HEK293 (cell line): ENCODE measurements at regions not wholly inside any gene's neighbourhood (a gene's known extent, or its start where the extent isn't known, plus 50 kb on each side); places are given as distances from the start of the nearest gene placed in this dataset.

Source experiments
- CTCF ChIA-PET: fragments of 350-600 bp; formaldehyde crosslinking; extraction: SDS; loops from one replicate; lab custom pipeline; 2021; ENCODE audit warnings: antibody characterized with exemption; lab: Yijun Ruan, JAX
- POLR2A ChIA-PET: fragments of 300-600 bp; formaldehyde crosslinking; extraction: SDS; loops from one replicate; lab custom pipeline; 2020; ENCODE audit warnings: antibody characterized with exemption, inconsistent platforms; lab: Yijun Ruan, JAX
- H3K27ac ChIP-seq: fragments of 200-500 bp; sonication (Bioruptor generic); 2 replicates; pipeline ENCODE4 v1.5.1; 2014; ENCODE audit warnings: low read depth, low read length, control low read depth, inconsistent platforms; ENCODE audit errors: extremely low read depth
- H3K36me3 ChIP-seq, 2 experiments: fragments of 200-500 bp in 1 of 2; sonication (Bioruptor generic) in 1 of 2; 1 replicate in 1 of 2; 2 replicates in 1 of 2; pipeline ENCODE4 v1.5.1; 2014 to 2017; ENCODE audit warnings: inconsistent platforms in 2 of 2, low read length in 2 of 2; ENCODE audit not compliant: control insufficient read depth in 2 of 2, insufficient read depth in 1 of 2
- H3K4me1 ChIP-seq: fragments of 200-500 bp; sonication (Bioruptor generic); 2 replicates; pipeline ENCODE4 v1.5.1; 2014; ENCODE audit warnings: mild to moderate bottlenecking, low read length, inconsistent platforms; ENCODE audit not compliant: control insufficient read depth, insufficient read depth
- H3K4me3 ChIP-seq: 2 replicates; pipeline ENCODE4 v1.5.1; 2011; ENCODE audit warnings: low read depth, mild to moderate bottlenecking, control low read depth, low read length, moderate library complexity
- H3K9me3 ChIP-seq: fragments of 200-500 bp; sonication (Bioruptor generic); 2 replicates; pipeline ENCODE4 v1.5.1; 2014; ENCODE audit warnings: low read depth, low read length, inconsistent platforms; ENCODE audit not compliant: control insufficient read depth, insufficient read depth
- EGR2 ChIP-seq: fragments of 450-650 bp; formaldehyde crosslinking; IDR thresholded peaks from 2 replicates; pipeline ENCODE4 v1.5.1; 2016; ENCODE audit warnings: low read depth, missing biosample characterization, missing genetic modification characterization
- MZF1 ChIP-seq: fragments of 450-650 bp; formaldehyde crosslinking; IDR thresholded peaks from 2 replicates; pipeline ENCODE4 v1.5.1; 2017; ENCODE audit warnings: missing biosample characterization, missing genetic modification characterization, borderline replicate concordance
- ZBTB1 ChIP-seq: fragments of 450-650 bp; formaldehyde crosslinking; IDR thresholded peaks from 2 replicates; pipeline ENCODE4 v1.5.1; 2016; ENCODE audit warnings: missing biosample characterization, missing genetic modification characterization
- ZFP3 ChIP-seq: fragments of 450-650 bp; formaldehyde crosslinking; IDR thresholded peaks from 2 replicates; pipeline ENCODE4 v1.5.1; 2016; ENCODE audit warnings: low read depth, missing biosample characterization, missing genetic modification characterization
- ZNF664 ChIP-seq: fragments of 450-650 bp; formaldehyde crosslinking; IDR thresholded peaks from 2 replicates; pipeline ENCODE4 v1.5.1; 2016; ENCODE audit warnings: missing biosample characterization, missing genetic modification characterization
- ZNF776 ChIP-seq: fragments of 450-650 bp; formaldehyde crosslinking; IDR thresholded peaks from 2 replicates; pipeline ENCODE4 v1.5.0; 2017; ENCODE audit warnings: missing biosample characterization, missing genetic modification characterization, borderline replicate concordance
- ZSCAN30 ChIP-seq: fragments of 450-650 bp; IDR thresholded peaks from 2 replicates; pipeline ENCODE4 v1.5.1; 2018; ENCODE audit warnings: missing biosample characterization, mild to moderate bottlenecking, missing genetic modification characterization, moderate library complexity
- TF ChIP-seq, protein P1 (sequence below): fragments of 450-650 bp; formaldehyde crosslinking; IDR thresholded peaks from 2 replicates; pipeline ENCODE4 v1.5.1; 2016; ENCODE audit warnings: missing biosample characterization, missing genetic modification characterization
- TF ChIP-seq, protein P2 (sequence below): fragments of 450-650 bp; formaldehyde crosslinking; IDR thresholded peaks from 2 replicates; pipeline ENCODE4; 2016; ENCODE audit warnings: missing biosample characterization, missing genetic modification characterization
- TF ChIP-seq, protein P3 (sequence below): fragments of 450-650 bp; formaldehyde crosslinking; IDR thresholded peaks from 2 replicates; pipeline ENCODE4 v1.5.1; 2016; ENCODE audit warnings: missing biosample characterization, missing genetic modification characterization
- TF ChIP-seq, protein P4 (sequence below): fragments of 450-650 bp; formaldehyde crosslinking; IDR thresholded peaks from 2 replicates; pipeline ENCODE4 v1.5.0; 2017; ENCODE audit warnings: missing biosample characterization, missing genetic modification characterization, borderline replicate concordance
- TF ChIP-seq, protein P5 (sequence below): fragments of 450-650 bp; formaldehyde crosslinking; IDR thresholded peaks from 2 replicates; pipeline ENCODE4 v1.5.1; 2016; ENCODE audit warnings: missing biosample characterization, missing genetic modification characterization
- TF ChIP-seq, protein P6 (sequence below): fragments of 450-650 bp; formaldehyde crosslinking; IDR thresholded peaks from 2 replicates; pipeline ENCODE4 v1.5.1; 2016; ENCODE audit warnings: missing biosample characterization, missing genetic modification characterization, borderline replicate concordance

DNA sequence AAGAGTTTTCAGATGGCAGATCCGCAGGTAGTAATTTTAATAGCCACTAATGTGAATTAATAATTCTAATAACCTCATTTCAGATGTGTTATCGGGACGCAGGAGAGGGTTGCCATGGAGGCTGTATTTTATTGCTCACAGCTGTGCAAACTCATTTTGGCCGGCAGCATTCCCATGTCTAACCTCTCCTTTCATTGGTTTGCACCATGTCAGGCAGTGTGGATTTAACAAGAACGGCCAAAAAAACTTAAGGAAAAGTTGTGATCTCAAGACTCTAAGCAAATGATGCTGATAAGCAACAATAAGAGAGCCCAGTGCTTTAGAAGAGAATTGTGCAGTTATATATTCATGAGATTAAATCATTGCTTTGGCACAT, 88.7 kb upstream of the NRP1 start (continued):
- TF ChIP-seq, protein P1, sequence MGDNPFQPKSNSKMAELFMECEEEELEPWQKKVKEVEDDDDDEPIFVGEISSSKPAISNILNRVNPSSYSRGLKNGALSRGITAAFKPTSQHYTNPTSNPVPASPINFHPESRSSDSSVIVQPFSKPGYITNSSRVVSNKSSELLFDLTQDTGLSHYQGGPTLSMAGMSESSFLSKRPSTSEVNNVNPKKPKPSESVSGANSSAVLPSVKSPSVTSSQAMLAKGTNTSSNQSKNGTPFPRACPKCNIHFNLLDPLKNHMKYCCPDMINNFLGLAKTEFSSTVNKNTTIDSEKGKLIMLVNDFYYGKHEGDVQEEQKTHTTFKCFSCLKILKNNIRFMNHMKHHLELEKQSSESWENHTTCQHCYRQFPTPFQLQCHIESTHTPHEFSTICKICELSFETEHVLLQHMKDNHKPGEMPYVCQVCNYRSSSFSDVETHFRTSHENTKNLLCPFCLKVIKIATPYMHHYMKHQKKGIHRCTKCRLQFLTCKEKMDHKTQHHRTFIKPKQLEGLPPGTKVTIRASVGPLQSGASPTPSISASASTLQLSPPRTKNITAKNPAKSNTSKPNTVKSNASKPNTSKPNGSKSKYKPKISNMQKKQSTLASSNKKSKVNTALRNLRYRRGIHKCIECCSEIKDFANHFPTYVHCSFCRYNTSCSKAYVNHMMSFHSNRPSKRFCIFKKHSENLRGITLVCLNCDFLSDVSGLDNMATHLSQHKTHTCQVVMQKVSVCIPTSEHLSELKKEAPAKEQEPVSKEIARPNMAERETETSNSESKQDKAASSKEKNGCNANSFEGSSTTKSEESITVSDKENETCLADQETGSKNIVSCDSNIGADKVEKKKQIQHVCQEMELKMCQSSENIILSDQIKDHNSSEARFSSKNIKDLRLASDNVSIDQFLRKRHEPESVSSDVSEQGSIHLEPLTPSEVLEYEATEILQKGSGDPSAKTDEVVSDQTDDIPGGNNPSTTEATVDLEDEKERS (tag by site-specific recombination), result no peak

DNA sequence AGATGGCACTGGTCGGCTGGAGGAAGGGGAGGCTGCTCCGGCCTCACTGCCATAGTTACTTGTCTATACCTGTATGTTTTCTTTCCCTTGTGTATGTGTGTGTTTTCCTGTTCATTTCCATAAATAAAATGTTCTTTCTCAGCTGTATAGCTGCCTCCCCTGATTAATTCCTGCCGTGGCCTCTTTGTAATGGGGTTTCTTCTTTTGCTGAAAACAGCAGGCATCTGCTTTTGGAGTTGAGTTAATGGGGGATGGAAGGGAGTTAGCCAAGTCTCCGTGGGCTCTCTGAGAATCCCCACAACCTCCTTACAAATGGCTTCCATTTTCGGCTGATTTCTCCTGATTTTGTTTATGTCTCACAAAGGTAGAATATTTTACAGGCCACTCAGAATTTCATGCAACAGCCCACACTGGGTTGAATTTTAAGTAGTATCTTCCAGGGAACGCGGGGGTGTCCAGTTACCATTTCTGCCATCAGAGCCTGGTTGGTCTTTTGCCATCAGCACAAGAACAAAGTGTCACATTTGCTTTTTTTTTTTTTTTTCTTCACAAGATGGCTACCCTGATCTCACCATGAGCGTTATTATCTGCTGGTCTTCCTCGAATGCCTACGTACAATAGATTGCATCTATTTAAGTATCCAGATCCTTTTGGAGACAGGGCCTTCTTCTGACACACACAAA, 88.1 kb upstream of the NRP1 start:
- no peak overlapping the region for H3K27ac ChIP-seq
- CTCF ChIA-PET, result no interaction called here
- H3K4me3 ChIP-seq, result no peak overlapping the region
- no peaks in the 10 kb centered on the region for H3K9me3 ChIP-seq
- TF ChIP-seq, protein P2, sequence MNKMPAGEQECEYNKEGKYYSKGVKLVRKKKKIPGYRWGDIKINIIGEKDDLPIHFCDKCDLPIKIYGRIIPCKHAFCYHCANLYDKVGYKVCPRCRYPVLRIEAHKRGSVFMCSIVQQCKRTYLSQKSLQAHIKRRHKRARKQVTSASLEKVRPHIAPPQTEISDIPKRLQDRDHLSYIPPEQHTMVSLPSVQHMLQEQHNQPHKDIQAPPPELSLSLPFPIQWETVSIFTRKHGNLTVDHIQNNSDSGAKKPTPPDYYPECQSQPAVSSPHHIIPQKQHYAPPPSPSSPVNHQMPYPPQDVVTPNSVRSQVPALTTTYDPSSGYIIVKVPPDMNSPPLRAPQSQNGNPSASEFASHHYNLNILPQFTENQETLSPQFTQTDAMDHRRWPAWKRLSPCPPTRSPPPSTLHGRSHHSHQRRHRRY (tag by site-specific recombination), result no peak
- TF ChIP-seq, protein P3, sequence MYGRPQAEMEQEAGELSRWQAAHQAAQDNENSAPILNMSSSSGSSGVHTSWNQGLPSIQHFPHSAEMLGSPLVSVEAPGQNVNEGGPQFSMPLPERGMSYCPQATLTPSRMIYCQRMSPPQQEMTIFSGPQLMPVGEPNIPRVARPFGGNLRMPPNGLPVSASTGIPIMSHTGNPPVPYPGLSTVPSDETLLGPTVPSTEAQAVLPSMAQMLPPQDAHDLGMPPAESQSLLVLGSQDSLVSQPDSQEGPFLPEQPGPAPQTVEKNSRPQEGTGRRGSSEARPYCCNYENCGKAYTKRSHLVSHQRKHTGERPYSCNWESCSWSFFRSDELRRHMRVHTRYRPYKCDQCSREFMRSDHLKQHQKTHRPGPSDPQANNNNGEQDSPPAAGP, result no peak
- TF ChIP-seq, protein P4, sequence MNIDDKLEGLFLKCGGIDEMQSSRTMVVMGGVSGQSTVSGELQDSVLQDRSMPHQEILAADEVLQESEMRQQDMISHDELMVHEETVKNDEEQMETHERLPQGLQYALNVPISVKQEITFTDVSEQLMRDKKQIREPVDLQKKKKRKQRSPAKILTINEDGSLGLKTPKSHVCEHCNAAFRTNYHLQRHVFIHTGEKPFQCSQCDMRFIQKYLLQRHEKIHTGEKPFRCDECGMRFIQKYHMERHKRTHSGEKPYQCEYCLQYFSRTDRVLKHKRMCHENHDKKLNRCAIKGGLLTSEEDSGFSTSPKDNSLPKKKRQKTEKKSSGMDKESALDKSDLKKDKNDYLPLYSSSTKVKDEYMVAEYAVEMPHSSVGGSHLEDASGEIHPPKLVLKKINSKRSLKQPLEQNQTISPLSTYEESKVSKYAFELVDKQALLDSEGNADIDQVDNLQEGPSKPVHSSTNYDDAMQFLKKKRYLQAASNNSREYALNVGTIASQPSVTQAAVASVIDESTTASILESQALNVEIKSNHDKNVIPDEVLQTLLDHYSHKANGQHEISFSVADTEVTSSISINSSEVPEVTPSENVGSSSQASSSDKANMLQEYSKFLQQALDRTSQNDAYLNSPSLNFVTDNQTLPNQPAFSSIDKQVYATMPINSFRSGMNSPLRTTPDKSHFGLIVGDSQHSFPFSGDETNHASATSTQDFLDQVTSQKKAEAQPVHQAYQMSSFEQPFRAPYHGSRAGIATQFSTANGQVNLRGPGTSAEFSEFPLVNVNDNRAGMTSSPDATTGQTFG (tag by site-specific recombination), result no peak
- TF ChIP-seq ZSCAN30 (tag by site-specific recombination) (no peak), ZNF664 (tag by site-specific recombination) (no peak), ZFP3 (tag by site-specific recombination) (no peak), EGR2 (tag by site-specific recombination) (no peak), ZNF776 (tag by site-specific recombination) (no peak), MZF1 (tag by site-specific recombination) (no peak), ZBTB1 (tag by site-specific recombination) (no peak)
- TF ChIP-seq, protein P5, sequence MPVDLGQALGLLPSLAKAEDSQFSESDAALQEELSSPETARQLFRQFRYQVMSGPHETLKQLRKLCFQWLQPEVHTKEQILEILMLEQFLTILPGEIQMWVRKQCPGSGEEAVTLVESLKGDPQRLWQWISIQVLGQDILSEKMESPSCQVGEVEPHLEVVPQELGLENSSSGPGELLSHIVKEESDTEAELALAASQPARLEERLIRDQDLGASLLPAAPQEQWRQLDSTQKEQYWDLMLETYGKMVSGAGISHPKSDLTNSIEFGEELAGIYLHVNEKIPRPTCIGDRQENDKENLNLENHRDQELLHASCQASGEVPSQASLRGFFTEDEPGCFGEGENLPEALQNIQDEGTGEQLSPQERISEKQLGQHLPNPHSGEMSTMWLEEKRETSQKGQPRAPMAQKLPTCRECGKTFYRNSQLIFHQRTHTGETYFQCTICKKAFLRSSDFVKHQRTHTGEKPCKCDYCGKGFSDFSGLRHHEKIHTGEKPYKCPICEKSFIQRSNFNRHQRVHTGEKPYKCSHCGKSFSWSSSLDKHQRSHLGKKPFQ (tag by site-specific recombination), result no peak
- TF ChIP-seq, protein P6, sequence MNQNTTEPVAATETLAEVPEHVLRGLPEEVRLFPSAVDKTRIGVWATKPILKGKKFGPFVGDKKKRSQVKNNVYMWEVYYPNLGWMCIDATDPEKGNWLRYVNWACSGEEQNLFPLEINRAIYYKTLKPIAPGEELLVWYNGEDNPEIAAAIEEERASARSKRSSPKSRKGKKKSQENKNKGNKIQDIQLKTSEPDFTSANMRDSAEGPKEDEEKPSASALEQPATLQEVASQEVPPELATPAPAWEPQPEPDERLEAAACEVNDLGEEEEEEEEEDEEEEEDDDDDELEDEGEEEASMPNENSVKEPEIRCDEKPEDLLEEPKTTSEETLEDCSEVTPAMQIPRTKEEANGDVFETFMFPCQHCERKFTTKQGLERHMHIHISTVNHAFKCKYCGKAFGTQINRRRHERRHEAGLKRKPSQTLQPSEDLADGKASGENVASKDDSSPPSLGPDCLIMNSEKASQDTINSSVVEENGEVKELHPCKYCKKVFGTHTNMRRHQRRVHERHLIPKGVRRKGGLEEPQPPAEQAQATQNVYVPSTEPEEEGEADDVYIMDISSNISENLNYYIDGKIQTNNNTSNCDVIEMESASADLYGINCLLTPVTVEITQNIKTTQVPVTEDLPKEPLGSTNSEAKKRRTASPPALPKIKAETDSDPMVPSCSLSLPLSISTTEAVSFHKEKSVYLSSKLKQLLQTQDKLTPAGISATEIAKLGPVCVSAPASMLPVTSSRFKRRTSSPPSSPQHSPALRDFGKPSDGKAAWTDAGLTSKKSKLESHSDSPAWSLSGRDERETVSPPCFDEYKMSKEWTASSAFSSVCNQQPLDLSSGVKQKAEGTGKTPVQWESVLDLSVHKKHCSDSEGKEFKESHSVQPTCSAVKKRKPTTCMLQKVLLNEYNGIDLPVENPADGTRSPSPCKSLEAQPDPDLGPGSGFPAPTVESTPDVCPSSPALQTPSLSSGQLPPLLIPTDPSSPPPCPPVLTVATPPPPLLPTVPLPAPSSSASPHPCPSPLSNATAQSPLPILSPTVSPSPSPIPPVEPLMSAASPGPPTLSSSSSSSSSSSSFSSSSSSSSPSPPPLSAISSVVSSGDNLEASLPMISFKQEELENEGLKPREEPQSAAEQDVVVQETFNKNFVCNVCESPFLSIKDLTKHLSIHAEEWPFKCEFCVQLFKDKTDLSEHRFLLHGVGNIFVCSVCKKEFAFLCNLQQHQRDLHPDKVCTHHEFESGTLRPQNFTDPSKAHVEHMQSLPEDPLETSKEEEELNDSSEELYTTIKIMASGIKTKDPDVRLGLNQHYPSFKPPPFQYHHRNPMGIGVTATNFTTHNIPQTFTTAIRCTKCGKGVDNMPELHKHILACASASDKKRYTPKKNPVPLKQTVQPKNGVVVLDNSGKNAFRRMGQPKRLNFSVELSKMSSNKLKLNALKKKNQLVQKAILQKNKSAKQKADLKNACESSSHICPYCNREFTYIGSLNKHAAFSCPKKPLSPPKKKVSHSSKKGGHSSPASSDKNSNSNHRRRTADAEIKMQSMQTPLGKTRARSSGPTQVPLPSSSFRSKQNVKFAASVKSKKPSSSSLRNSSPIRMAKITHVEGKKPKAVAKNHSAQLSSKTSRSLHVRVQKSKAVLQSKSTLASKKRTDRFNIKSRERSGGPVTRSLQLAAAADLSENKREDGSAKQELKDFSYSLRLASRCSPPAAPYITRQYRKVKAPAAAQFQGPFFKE (tag by site-specific recombination), result no peak
- H3K36me3 ChIP-seq, result no peaks in the 10 kb centered on the region
- no peaks in the 10 kb centered on the region for H3K4me1 ChIP-seq
- POLR2A ChIA-PET, result no interaction called here
